ENCODE measurements at regions not wholly inside any gene's neighbourhood (a gene's known extent, or its start where the extent isn't known, plus 50 kb on each side); places are given as distances from the start of the nearest gene placed in this dataset.

DNA sequence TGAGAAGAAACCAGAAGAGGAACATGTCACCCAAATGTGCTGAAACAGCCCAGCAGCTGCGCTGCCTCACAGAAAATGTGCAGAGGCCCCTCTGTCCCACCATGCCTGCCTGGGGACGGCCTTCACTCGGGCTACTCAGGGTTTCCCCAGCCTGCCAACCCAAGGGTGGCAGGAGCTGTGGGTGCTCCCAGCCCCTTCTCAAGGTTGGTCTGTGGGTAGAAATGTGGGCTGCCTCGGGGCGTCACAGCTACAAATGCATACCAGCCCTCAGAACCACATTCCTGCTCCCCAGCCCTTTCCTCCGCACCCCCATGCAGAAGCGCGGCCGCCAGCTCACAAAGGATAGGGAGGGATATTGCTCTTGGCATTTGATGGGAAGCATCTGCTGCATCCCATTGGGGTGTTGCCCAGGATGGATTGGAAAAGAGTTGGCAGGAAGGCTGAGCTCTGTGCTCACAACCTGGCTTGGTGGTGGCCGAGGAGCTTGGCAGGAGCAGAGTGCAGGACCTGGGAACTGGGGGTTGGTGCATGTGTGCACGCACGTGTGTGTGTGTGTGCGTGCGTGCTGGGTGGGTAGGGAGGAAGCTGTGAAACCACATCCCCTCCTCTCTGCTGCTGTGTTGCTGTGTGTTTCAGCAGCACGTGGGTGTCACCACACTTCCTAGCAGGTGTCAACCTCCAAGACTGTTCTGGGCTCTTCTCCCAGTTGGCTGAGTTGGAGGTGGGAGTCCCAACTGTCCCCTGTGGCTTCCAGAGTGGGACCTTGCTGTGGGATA is 304.4 kb downstream of the SEC14L1 start:
- in situ Hi-C loops (cut with MboI; ENCODE audit: low pct_unique_long_range_greater_than_20kb, low sequenced_read_pairs) = no loop called here
- DNase-seq = peak; percentile 91

DNA sequence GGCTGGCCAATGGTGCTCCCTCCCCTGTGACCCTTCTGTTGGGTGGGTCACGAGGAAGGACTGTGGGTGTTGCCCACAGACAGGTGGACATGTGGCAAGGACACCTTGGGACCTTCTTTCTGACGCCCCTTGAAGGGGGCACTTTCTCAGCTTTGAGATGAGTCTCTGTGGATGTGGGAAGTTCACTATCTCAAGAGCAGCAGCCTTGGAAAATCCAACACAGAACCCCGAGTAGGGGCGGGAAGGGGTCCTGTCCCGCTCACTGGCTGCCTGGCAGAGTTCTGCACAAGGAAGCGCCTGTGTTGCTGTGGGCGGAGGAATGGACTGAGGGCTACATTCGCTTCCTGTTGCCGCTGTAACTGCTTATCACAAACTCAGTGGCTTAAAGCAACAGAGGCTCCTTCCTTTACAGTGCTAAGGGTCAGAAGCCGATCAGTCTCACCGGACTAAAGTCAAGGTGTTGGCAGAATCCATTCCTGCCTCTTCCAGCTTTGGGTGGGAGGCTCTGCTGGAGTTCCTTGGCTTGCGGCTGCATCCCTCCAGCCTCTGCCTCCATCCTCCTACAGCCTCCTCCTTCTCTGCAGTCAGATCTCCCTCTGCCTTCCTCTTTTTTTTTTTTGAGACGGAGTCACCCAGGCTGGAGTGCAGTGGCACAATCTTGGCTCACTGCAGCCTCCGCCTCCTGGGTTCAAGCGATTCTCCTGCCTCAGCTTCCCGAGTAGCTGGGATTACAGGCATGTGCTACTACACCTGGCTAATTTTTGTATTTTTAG is 305.2 kb downstream of the SEC14L1 start:
- in situ Hi-C loops (cut with MboI; ENCODE audit: low pct_unique_long_range_greater_than_20kb, low sequenced_read_pairs) = no loop called here
- peak; percentile 71 for DNase-seq

DNA sequence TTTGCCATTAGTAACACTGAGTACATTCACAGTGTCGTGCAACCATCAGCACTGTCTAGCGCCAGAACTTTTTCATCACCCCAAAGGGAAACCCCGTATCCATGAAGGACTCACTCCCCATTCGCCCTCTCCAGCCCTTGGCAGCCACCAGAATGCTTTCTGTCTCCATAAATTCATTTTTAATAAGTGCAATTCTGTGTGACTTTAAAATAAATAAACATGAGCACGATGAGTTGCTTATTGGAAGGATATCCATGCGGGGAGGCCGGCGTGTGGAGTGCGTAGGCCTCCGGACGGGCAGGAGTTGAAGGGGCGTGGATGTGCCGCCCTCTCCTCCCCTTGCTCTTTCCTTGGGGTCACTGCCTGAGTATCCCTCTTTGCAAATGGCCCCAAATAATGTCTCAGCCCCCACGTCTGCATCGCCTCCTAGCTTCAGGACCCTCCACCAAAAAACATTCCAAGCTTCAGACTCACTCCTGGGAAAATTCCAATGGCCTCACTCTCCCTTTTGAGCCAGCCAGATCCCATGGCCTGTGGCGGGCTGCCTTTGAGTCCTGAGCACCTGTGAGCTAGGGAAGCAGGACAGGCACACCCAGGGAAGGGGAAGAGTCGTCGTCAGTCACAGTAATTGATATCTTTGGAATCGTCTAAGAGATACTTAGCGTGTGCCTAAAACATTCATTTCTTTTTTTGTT is 306.3 kb downstream of the SEC14L1 start:
- DNase-seq = no peak
- in situ Hi-C loops (cut with MboI; ENCODE audit: low pct_unique_long_range_greater_than_20kb, low sequenced_read_pairs) = no loop called here

DNA sequence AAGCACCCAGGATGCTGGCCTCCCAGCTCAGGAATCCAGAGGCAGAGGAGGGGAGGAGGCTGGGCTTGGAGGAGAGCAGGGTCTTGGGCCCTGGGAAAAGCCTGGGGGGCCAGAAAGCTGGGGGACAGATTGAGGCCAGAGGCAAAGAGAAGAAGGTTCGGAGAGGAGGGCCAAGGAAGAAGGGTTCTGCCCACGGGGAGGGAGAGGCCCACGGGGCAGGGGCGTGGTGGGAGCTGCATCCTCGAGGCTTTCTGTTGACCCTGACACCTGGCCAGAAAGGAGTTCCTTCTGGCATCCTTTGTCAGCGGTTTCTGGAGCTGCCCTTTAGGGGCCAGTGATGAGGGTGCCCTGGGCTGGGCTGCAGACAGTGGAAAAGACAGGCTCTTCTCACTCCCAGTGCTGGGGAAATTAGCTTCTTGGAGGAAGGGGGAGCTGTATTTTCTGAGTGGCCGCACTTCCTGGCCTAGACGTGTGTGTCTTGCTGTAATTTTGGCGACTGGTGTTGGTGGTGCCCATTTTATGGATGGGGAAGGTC is 308.7 kb downstream of the SEC14L1 start:
- in situ Hi-C loops (cut with MboI; ENCODE audit: low pct_unique_long_range_greater_than_20kb, low sequenced_read_pairs) = no loop called here
- DNase-seq = no peak

DNA sequence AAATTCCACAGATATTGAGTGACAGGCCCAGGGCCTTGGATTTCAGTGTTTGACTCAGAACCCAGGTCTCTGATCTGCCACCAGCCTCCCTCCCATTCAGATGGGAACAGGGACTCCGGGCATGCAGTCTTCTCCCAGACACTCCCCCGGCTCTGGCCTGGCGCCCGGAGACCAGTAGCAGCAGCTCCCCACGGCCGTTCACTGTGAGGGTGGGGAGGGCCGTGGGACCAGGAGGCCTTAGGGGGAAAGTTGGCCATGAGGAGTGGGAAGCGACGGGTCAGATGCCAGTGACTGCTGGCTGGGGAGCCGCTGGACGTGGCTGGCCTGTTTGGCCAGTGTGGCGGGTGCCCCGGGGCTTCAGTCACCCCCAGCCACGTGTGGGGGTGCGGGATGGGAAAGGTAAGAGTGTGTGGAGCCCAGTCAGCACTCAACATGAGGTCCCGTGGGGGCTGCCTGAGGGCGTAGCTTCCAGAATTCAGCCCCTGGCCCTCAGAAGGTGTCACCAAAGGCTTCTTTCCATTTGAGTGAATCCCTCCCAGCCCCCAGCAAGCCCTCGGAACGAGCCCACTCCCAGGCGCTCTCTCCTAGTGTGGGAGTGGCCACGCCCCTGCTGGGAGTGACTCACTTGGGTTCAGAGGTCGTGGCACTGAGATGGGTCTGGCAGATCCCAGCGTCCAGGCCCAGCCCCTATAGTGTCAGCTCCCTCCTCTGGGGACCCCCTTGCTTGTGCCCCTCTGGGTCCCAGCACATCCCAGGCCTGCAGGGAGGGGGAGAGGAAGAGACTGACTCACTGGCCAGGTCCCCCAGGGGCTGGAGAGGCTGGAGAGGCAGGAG is 309.4 kb downstream of the SEC14L1 start:
- in situ Hi-C loops (cut with MboI; ENCODE audit: low pct_unique_long_range_greater_than_20kb, low sequenced_read_pairs) = no loop called here
- no peak for DNase-seq

DNA sequence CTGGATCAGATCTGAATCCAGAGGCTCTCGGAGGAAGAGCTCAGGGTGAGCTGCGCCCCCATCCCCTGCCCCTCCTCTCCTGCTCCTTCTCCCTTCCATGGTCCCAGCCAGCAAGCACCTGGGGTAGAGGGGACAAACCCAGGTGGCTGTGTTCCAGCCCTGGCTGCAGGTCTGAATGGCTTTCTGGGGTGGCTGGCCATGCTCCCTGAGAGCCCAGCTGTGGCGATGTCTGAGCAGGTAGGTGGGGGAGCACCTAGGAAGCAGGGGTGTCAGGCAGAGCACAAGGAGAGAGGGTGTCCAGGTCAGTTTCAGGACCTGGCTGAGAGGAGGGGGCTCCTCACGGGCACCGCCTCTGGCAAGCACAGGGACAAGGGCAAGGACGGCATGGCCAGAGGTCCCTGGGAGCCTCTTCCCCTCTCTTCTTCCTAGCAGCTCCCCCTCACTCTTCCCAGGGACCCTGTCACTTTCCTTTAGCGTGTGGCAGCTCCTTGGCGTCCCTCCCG is 310.0 kb downstream of the SEC14L1 start:
- in situ Hi-C loops (cut with MboI; ENCODE audit: low pct_unique_long_range_greater_than_20kb, low sequenced_read_pairs) = no loop called here
- DNase-seq = no peak

DNA sequence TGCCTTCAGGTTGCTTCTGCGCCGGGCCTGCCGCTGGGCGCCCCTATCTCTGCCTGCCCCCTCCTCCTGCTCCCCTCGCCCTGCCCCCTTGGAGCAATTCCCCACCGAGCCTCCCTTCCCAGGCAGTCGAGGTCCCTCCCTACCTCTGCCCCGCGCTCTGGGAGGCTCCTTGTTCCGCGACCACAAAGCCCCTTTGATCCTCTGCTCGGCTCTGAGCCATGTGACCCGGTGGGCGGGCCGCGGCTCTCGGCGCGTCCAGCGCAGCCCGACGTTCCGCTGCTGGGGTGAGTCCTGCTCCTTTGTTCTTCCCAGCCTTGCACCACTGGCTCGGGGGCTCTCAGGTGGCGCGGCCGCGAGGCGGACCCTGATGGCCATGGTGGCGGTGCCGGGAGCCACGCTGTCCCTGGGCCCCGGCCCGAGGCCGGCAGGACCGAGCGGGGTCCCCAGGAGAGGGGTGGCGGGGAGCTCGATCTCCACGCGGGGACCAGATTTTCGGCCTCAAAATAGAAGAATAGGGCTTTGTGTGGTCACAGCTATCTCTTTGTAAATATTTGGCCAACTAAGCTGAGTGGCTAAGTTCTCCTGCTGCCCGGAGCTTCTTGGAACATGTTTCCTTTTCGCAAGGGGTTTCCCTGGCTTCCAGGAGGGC is 310.6 kb downstream of the SEC14L1 start:
- no peak for DNase-seq
- in situ Hi-C loops (cut with MboI; ENCODE audit: low pct_unique_long_range_greater_than_20kb, low sequenced_read_pairs) = no loop called here

DNA sequence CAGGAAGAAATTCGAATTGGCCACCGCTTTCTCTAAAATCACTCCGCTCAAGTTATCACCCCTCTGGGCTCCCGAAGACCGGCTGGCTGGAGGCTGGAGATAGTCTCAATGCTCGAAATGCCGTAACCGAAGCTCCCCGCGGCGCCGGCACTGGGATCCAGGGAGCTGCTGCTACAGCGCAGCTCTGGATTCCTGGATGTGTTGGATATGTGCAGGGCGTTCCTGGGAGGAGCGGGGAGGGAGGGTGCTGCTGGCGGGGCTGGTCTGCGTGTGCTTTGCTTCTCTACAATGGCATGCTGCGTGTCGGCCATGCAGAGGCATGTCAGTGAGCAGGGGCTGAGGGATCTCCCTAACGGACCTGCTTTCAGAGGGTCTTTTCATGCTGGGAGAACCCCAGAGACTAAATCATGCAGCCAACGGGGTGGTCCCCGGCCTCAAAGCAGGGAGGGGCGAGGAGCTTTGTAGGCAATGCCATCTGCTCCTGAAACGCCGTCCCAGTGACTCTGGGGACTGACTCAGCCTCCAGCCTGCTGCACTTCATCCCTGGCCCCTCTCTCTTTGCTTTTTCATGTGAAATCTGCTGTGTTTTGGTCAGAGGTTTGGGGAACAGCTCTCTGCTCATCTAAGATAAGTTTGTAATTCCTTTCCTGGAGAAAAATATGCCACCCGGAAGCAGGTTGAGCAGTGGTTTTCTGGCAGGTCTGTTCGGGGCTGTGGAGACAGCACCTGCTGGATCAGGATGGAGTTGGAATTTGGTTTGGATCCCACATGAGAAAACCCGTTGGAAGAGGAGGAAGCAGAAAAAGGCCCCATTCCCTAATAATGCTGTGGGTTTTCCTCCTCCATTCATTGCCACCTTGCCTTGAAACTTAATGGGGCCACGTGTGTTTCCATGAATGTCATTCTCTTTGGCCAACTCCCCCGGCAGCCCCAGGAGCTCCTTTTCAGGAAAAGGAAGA is 311.4 kb downstream of the SEC14L1 start:
- in situ Hi-C loops (cut with MboI; ENCODE audit: low pct_unique_long_range_greater_than_20kb, low sequenced_read_pairs) = no loop called here
- no peak for DNase-seq

DNA sequence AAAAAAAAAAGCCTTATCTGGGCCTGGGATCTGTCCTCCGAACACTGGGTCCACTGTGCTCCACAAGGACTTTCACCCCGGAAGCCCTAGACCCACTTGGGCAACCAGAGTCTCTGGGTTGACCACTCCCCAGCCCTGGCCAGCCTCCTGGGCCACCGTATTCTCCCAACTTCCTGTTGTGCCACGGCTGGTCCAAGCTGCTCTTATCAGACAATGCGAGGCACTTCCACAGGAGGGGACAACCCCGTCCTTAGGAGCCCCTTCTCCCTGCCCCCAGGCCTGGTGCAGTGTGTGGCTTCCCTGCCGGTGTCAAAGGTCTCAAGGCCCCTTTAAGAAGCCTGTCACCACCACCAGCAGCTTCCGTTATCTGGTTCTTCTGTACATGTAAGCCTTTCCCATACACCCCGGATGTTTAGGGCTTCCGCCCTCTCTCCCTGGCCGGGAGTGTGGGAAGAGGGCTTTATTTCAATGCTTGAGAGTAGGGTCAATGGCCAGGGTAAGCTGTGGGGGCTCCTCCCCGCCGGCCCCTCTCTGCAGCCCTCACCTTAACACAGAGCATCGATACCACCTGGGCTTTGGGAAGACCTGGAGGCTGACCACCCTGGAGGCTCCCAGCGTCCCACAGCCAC is 313.0 kb downstream of the SEC14L1 start:
- no peak for DNase-seq
- in situ Hi-C loops (cut with MboI; ENCODE audit: low pct_unique_long_range_greater_than_20kb, low sequenced_read_pairs) = no loop called here

DNA sequence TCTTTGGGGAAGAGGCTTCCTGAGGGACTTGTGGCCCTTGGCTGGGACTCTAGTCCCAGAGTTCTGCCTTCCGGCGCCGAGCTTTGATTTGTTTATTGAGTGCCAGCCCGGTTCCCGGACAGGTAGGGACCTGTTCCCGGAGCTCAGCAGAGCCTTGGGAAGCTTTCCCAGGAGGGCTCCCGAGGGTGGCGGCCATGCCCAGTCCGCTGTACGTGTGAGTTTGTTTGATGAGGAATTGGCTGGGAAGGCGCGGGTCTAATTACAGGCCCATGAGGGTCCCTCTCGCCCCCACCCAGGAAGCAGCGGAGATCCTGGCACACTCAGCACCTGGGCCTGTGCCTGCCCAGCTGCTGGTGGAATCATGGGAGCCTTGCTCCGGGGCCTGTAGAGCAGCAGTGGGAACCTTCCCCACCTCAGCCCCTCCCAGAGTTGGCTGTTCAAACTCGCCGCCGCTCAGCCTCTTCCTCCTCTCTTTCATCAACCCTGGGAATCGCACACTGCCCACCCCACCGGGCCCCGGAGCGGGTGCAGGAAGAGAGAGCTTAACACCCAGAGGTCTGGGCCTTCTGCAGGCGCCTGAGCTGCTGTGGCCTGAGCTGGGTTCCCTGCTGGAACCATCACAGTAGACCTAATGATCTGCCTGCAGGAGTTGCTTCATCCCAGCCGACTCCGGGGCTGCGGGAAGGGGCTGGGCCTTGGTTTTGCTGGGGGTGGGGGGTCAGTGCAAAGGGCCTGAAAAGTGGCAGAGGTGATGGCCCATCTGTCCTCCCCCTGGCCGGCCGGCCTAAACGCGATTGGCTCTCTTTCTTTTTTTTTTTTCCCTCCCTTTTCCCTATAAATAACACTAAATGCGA is 313.7 kb downstream of the SEC14L1 start:
- in situ Hi-C loops (cut with MboI; ENCODE audit: low pct_unique_long_range_greater_than_20kb, low sequenced_read_pairs) = no loop called here
- no peak for DNase-seq

DNA sequence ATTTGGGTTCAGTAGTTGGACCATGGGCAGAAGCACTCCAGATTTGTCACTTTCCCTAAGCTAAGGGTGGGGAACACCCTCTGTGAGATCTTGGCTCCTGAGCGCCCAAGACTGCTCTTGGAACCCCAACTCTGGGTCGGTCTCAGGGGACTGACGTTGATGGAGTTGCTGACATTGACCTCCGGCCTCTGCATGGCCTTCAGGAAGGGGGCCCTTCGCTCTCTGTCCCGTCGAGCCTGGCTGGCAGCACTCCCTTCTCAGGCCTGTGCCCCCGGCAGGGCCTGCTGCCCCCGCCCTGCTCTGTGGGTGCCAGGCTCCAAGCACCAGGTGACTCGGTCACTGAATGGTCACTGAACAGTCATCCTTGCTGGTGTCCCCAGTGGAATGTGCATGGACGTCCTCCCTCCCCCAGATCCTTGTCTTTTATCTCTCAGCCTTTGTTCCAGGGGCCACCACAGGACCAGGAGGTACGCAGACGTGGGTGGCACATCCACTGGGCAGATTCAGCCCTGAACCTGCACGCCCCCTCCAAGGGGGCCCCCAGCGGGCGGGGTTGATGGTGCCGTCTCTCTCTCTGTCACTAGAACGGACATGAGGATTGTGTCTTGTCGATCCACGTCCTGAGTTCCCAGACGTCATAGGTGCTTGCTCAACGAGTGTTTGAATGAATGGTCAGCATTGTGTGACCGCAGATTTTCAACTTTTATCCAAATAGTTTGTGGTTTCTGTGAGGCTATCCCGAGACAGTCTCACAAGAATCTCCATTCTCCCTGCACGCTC is 314.5 kb downstream of the SEC14L1 start:
- in situ Hi-C loops (cut with MboI; ENCODE audit: low pct_unique_long_range_greater_than_20kb, low sequenced_read_pairs) = no loop called here
- DNase-seq = no peak

DNA sequence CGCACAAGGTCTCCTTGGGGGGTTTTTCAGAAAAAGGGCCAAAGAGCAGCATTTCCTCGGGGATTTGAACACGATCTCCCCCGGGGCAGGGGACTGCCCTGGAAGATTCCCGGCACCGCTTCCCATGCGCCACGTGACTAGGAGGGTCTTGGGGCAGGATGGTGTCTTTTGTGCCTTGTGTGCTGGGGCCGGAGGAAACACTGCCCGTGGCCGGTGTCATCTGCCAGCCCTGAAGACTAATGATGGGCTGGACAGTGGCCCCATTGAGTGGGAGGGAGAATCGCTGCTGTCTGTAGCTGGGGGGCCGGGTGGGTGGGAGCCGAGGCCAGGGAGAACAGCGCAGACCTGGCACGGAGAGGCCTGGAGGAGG is 315.1 kb downstream of the SEC14L1 start:
- in situ Hi-C loops (cut with MboI; ENCODE audit: low pct_unique_long_range_greater_than_20kb, low sequenced_read_pairs) = no loop called here
- no peak for DNase-seq

DNA sequence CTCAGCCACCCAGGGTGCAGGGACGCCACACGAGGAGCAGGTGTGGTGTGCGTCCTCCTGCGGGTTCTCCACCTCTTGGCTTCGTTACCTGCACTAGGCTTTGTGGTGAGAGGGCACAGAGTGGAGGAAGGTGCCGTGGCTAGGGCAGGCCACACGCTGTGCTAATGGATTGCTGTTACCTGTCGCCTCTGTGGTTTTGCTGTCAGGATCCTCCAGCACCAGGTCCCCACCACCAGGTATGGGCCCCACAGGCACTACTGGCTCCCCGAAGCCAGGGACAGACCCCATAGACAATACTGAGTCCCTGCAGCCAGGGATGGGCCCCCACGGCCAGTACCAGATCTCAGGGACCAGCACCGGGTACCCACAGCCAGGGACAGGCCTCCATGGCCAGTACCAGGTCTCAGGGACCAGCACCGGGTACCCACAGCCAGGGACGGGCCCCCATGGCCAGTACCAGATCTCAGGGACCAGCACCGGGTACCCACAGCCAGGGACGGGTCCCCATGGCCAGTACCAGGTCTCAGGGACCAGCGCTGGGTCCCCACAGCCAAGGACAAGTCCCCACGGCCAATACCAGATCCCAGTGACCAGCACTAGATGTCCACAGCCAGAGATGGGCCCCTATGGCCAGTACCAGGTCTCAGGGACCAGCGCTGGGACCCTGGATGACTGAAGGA is 315.6 kb downstream of the SEC14L1 start:
- no peak for DNase-seq
- in situ Hi-C loops (cut with MboI; ENCODE audit: low pct_unique_long_range_greater_than_20kb, low sequenced_read_pairs) = no loop called here

DNA sequence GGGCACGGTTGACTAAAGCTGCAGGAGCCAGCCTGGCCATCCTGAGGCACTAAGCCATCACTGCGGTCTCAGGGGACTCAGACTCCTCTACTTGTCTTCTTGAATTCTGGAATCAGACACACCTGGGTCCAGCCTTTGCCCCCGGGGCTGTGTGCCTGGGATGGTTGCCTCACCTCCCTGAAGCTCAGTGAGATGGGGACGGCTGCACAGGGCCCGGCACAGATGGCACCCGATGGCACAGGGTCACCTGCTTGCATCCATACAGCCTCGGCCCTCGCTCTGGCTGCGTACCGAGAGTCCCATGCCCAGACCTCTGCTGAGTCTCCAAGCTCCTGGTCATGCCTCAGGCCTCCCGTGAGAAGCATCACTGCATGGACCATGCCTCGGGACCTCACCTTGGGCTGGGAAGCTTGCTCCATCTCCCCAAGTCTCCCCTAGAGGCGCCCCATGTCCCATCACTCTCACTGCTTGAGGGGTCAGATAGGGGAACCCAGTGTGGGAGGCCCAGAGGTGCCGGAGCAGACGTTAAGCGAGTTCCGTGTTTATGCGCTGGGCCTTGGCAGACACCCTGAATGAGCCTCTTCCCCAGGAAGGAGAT is 316.3 kb downstream of the SEC14L1 start:
- in situ Hi-C loops (cut with MboI; ENCODE audit: low pct_unique_long_range_greater_than_20kb, low sequenced_read_pairs) = no loop called here
- no peak for DNase-seq
